ENCODE measurements at regions not wholly inside any gene's neighbourhood (a gene's known extent, or its start where the extent isn't known, plus 50 kb on each side); places are given as distances from the start of the nearest gene placed in this dataset.
"Not testable (repeated sequence)": the region's sequence is repeated elsewhere in the genome, so short reads cannot be mapped to it uniquely, and the experiment has no call there.

GRCh38 chr2:83261591-83262136 lies 1197.4 kb downstream of the SUCLG1 start:
- no peak for DNase-seq (ENCODE audit: low spot score)

GRCh38 chr2:83253848-83254247 lies 1205.2 kb downstream of the SUCLG1 start:
- DNase-seq (ENCODE audit: low spot score): no peak

GRCh38 chr2:83251321-83251872 lies 1207.7 kb downstream of the SUCLG1 start:
- no peak for DNase-seq (ENCODE audit: low spot score)

GRCh38 chr2:83245806-83246537 lies 1213.1 kb downstream of the SUCLG1 start:
- DNase-seq (ENCODE audit: low spot score): not testable (repeated sequence)

- no peak for DNase-seq (ENCODE audit: low spot score)
Observed at GRCh38 chr2:83240611-83241010, 1218.5 kb downstream of the SUCLG1 start.

- no peak for DNase-seq (ENCODE audit: low spot score)
Observed at GRCh38 chr2:83238111-83238510, 1221.0 kb downstream of the SUCLG1 start.

- DNase-seq (ENCODE audit: low spot score): no peak
Observed at GRCh38 chr2:83234246-83234645, 1224.8 kb downstream of the SUCLG1 start.

GRCh38 chr2:83233781-83234180 lies 1225.3 kb downstream of the SUCLG1 start:
- DNase-seq (ENCODE audit: low spot score): no peak

- no peak for DNase-seq (ENCODE audit: low spot score)
Observed at GRCh38 chr2:83233326-83233725, 1225.8 kb downstream of the SUCLG1 start.

- no peak for DNase-seq (ENCODE audit: low spot score)
Observed at GRCh38 chr2:83229443-83229842, 1229.6 kb downstream of the SUCLG1 start.

GRCh38 chr2:83224591-83225200 lies 1234.4 kb downstream of the SUCLG1 start:
- no peak for DNase-seq (ENCODE audit: low spot score)

- no peak for DNase-seq (ENCODE audit: low spot score)
Observed at GRCh38 chr2:83221258-83221657, 1237.8 kb downstream of the SUCLG1 start.

GRCh38 chr2:83217854-83218253 lies 1241.2 kb downstream of the SUCLG1 start:
- DNase-seq (ENCODE audit: low spot score): no peak

- DNase-seq (ENCODE audit: low spot score): no peak
Observed at GRCh38 chr2:83196225-83196624, 1262.9 kb downstream of the SUCLG1 start.

- no peak for DNase-seq (ENCODE audit: low spot score)
Observed at GRCh38 chr2:83191316-83191715, 1267.8 kb downstream of the SUCLG1 start.

GRCh38 chr2:83186105-83186760 lies 1272.8 kb downstream of the SUCLG1 start:
- DNase-seq (ENCODE audit: low spot score): no peak

GRCh38 chr2:83180862-83181530 lies 1278.1 kb downstream of the SUCLG1 start:
- not testable (repeated sequence) for DNase-seq (ENCODE audit: low spot score)

- DNase-seq (ENCODE audit: low spot score): no peak
Observed at GRCh38 chr2:83176539-83176938, 1282.5 kb downstream of the SUCLG1 start.

- no peak for DNase-seq (ENCODE audit: low spot score)
Observed at GRCh38 chr2:83172841-83173240, 1286.2 kb downstream of the SUCLG1 start.

GRCh38 chr2:83168377-83168776 lies 1290.7 kb downstream of the SUCLG1 start:
- no peak for DNase-seq (ENCODE audit: low spot score)

GRCh38 chr2:83162421-83162820 lies 1296.7 kb downstream of the SUCLG1 start:
- DNase-seq (ENCODE audit: low spot score): no peak

- DNase-seq (ENCODE audit: low spot score): no peak
Observed at GRCh38 chr2:83160571-83160970, 1298.5 kb downstream of the SUCLG1 start.

Measured in CD4-positive, alpha-beta T cell treated with Interleukin-6 at 100 ng/mL for 8 hours (primary cell).